Parathyroid adenoma (tissue), 2 donors: ENCODE measurements at regions not wholly inside any gene's neighbourhood (a gene's known extent, or its start where the extent isn't known, plus 50 kb on each side); places are given as distances from the start of the nearest gene placed in this dataset.

Source experiments
- H2AFZ ChIP-seq: fragments of 300-600 bp; sonication (generic); one replicate; pipeline ENCODE4 v1.7.0; 2017; ENCODE audit warnings: antibody characterized with exemption, mild to moderate bottlenecking
- H3K27ac ChIP-seq: fragments of 300-600 bp; sonication (generic); one replicate; pipeline ENCODE4 v1.7.0; 2017
- H3K27me3 ChIP-seq: fragments of 300-600 bp; sonication (generic); one replicate; pipeline ENCODE4 v1.7.0; 2017; ENCODE audit warnings: low read length; ENCODE audit not compliant: control insufficient read depth, insufficient read depth
- H3K36me3 ChIP-seq: fragments of 300-600 bp; sonication (generic); one replicate; pipeline ENCODE4 v1.7.0; 2017; ENCODE audit warnings: low read length; ENCODE audit not compliant: control insufficient read depth, insufficient read depth
- H3K4me1 ChIP-seq: fragments of 300-600 bp; sonication (generic); one replicate; pipeline ENCODE4 v1.7.0; 2017; ENCODE audit warnings: control low read depth
- H3K4me2 ChIP-seq: fragments of 300-600 bp; sonication (generic); one replicate; pipeline ENCODE4 v1.7.0; 2017; ENCODE audit warnings: low read length
- H3K4me3 ChIP-seq: fragments of 300-600 bp; sonication (generic); one replicate; pipeline ENCODE4 v1.7.0; 2017; ENCODE audit warnings: low read depth, low read length
- H3K79me2 ChIP-seq: fragments of 300-600 bp; sonication (generic); one replicate; pipeline ENCODE4 v1.7.0; 2017; ENCODE audit warnings: control low read depth
- H3K9ac ChIP-seq: fragments of 300-600 bp; sonication (generic); one replicate; pipeline ENCODE4 v1.7.0; 2017; ENCODE audit warnings: mild to moderate bottlenecking
- H3K9me3 ChIP-seq: fragments of 300-600 bp; sonication (generic); one replicate; pipeline ENCODE4 v1.7.0; 2017; ENCODE audit warnings: low read length; ENCODE audit not compliant: control insufficient read depth
- CTCF ChIP-seq: fragments of 300-600 bp; sonication (generic); IDR thresholded peaks from one replicate; pipeline ENCODE4 v1.7.0; 2017; ENCODE audit warnings: antibody characterized with exemption, mild to moderate bottlenecking
- donor health status: primary hyperparathyroidism.

GRCh38 chr1:188137221-188137620 lies 1308.5 kb downstream of the PLA2G4A start:
- TF ChIP-seq CTCF = no peak
- H3K9me3 ChIP-seq = no peaks in the 10 kb centered on the region
- no peaks in the 10 kb centered on the region for H3K79me2 ChIP-seq
- H2AFZ ChIP-seq = no peak overlapping the region
- no peak overlapping the region for H3K4me2 ChIP-seq
- H3K4me1 ChIP-seq = no peaks in the 10 kb centered on the region
- no peaks in the 10 kb centered on the region for H3K36me3 ChIP-seq
- no peak overlapping the region for H3K27ac ChIP-seq
- no peak overlapping the region for H3K4me3 ChIP-seq
- H3K27me3 ChIP-seq = no peaks in the 10 kb centered on the region
- H3K9ac ChIP-seq = no peak overlapping the region

GRCh38 chr1:188140958-188141357 lies 1312.2 kb downstream of the PLA2G4A start:
- no peaks in the 10 kb centered on the region for H3K4me1 ChIP-seq
- no peak overlapping the region for H3K4me2 ChIP-seq
- H3K9ac ChIP-seq = no peak overlapping the region
- no peak for TF ChIP-seq CTCF
- no peaks in the 10 kb centered on the region for H3K79me2 ChIP-seq
- no peaks in the 10 kb centered on the region for H3K9me3 ChIP-seq
- no peak overlapping the region for H3K27ac ChIP-seq
- H3K36me3 ChIP-seq = no peaks in the 10 kb centered on the region
- no peak overlapping the region for H3K4me3 ChIP-seq
- H2AFZ ChIP-seq = no peak overlapping the region
- H3K27me3 ChIP-seq = no peaks in the 10 kb centered on the region

- no peak overlapping the region for H3K27ac ChIP-seq
- H3K4me2 ChIP-seq = no peak overlapping the region
- H3K36me3 ChIP-seq = no peaks in the 10 kb centered on the region
- no peaks in the 10 kb centered on the region for H3K4me1 ChIP-seq
- H3K27me3 ChIP-seq = no peaks in the 10 kb centered on the region
- no peak overlapping the region for H2AFZ ChIP-seq
- H3K4me3 ChIP-seq = no peak overlapping the region
- no peak overlapping the region for H3K9ac ChIP-seq
- no peak for TF ChIP-seq CTCF
- H3K9me3 ChIP-seq = no peaks in the 10 kb centered on the region
- no peaks in the 10 kb centered on the region for H3K79me2 ChIP-seq
Measured at GRCh38 chr1:188154196-188154595, 1325.4 kb downstream of the PLA2G4A start.

GRCh38 chr1:188154761-188155160 lies 1326.0 kb downstream of the PLA2G4A start:
- Histone ChIP-seq H3K36me3 (no peaks in the 10 kb centered on the region), H3K27ac (no peak overlapping the region), H3K4me3 (no peak overlapping the region), H3K4me1 (no peaks in the 10 kb centered on the region), H3K79me2 (no peaks in the 10 kb centered on the region), H2AFZ (no peak overlapping the region), H3K27me3 (no peaks in the 10 kb centered on the region), H3K9ac (no peak overlapping the region), H3K9me3 (no peaks in the 10 kb centered on the region), H3K4me2 (no peak overlapping the region)
- no peak for TF ChIP-seq CTCF

GRCh38 chr1:188155261-188155660 lies 1326.5 kb downstream of the PLA2G4A start:
- TF ChIP-seq CTCF = no peak
- Histone ChIP-seq H3K4me3 (no peak overlapping the region), H3K9me3 (no peaks in the 10 kb centered on the region), H3K36me3 (no peaks in the 10 kb centered on the region), H3K79me2 (no peaks in the 10 kb centered on the region), H2AFZ (no peak overlapping the region), H3K4me2 (no peak overlapping the region), H3K27ac (no peak overlapping the region), H3K4me1 (no peaks in the 10 kb centered on the region), H3K9ac (no peak overlapping the region), H3K27me3 (no peaks in the 10 kb centered on the region)
